HepG2 (cell line): ENCODE measurements at regions not wholly inside any gene's neighbourhood (a gene's known extent, or its start where the extent isn't known, plus 50 kb on each side); places are given as distances from the start of the nearest gene placed in this dataset.

Experiments
- ATAC-seq: fragments of 200-7000 bp; cut with Tn5 transposase; 3 replicates; pipeline ENCODE4 v1.9.1; 2020; ENCODE audit warnings: mild to moderate bottlenecking, moderate library complexity
- BruUV-seq: library from RNA; stranded (reverse); fragments of 400-500 nt; replicated peaks from 2 replicates; lab custom pipeline; 2021; lab: Mats Ljungman, UMichigan
- CTCF ChIA-PET: fragments of 300-600 bp; formaldehyde crosslinking; extraction: SDS; loops from one replicate; lab custom pipeline; 2021; ENCODE audit warnings: low total read pairs, inconsistent platforms, low intra/inter-chr PET ratio; lab: Yijun Ruan, JAX
- POLR2A ChIA-PET: fragments of 350-600 bp; sonication (Branson Sonifier 250); formaldehyde crosslinking; loops from one replicate; lab custom pipeline; 2020; ENCODE audit warnings: antibody characterized with exemption, inconsistent platforms; lab: Yijun Ruan, JAX
- DNase-seq: peaks from one replicate; pipeline ENCODE4 v3.0.0-alpha.2; 2015; ENCODE audit warnings: low spot score
- FAIRE-seq: peaks from 3 replicates; lab custom pipeline; 2011; peaks lifted over from hg19 to GRCh38; lab: Jason Lieb, UNC
- H2AFZ ChIP-seq: one replicate; pipeline ENCODE4 v1.6.1; 2011; ENCODE audit warnings: low read length, inconsistent platforms
- H3K27ac ChIP-seq: fragments of 300-600 bp; 3 replicates; pipeline ENCODE4 v1.8.0; 2011; ENCODE audit warnings: mixed run types, mild to moderate bottlenecking, mixed read lengths, low read length, inconsistent platforms; ENCODE audit not compliant: insufficient read depth; ENCODE audit errors: extremely low read length
- H3K27me3 ChIP-seq, 2 experiments: fragments of 200-600 bp in 1 of 2; 2 replicates in 1 of 2; 3 replicates in 1 of 2; pipeline versions ENCODE4 v1.6.0 to v1.8.0; 2011; ENCODE audit warnings: low read length in 2 of 2, mild to moderate bottlenecking in 2 of 2, moderate library complexity in 2 of 2, inconsistent platforms in 1 of 2; ENCODE audit not compliant: insufficient read depth in 2 of 2, control insufficient read depth in 1 of 2
- H3K36me3 ChIP-seq, 2 experiments: fragments of 200-600 bp in 1 of 2; replicated peaks in 1 of 2; 2 replicates in 1 of 2; 3 replicates in 1 of 2; pipeline versions ENCODE4 v1.5.1 to v1.8.0; 2011; ENCODE audit warnings: low read length in 2 of 2, inconsistent platforms in 1 of 2; ENCODE audit not compliant: insufficient read depth in 2 of 2, control insufficient read depth in 1 of 2
- H3K4me1 ChIP-seq: 2 replicates; pipeline ENCODE4 v1.5.1; 2012; ENCODE audit warnings: low read length, inconsistent platforms; ENCODE audit not compliant: insufficient read depth
- H3K4me2 ChIP-seq: 2 replicates; pipeline ENCODE4 v1.6.0; 2011; ENCODE audit warnings: low read depth, low read length, inconsistent platforms
- H3K4me3 ChIP-seq, 3 experiments: fragments of 200-600 bp in 1 of 3; sonication (generic), shearing (Covaris generic) in 1 of 3; replicated peaks in 1 of 3; 2 replicates each; pipeline ENCODE4 v1.5.1; 2011 to 2016; ENCODE audit warnings: low read length in 3 of 3, inconsistent platforms in 2 of 3, low read depth in 2 of 3, mild to moderate bottlenecking in 2 of 3, control low read depth in 1 of 3, mixed read lengths in 1 of 3; ENCODE audit not compliant: insufficient read depth in 1 of 3
- H3K79me2 ChIP-seq: one replicate; pipeline ENCODE4 v1.6.1; 2011; ENCODE audit warnings: low read length, inconsistent platforms; ENCODE audit not compliant: insufficient read depth
- H3K9ac ChIP-seq: 2 replicates; pipeline ENCODE4 v1.6.0; 2011; ENCODE audit warnings: mild to moderate bottlenecking, low read depth, low read length, inconsistent platforms; ENCODE audit not compliant: insufficient read depth
- H3K9me3 ChIP-seq: 2 replicates; pipeline ENCODE4 v1.5.1; 2012; ENCODE audit warnings: mild to moderate bottlenecking, low read length
- H4K20me1 ChIP-seq: 2 replicates; pipeline ENCODE4 v1.6.0; 2011; ENCODE audit warnings: inconsistent platforms, mild to moderate bottlenecking, low read length, moderate library complexity; ENCODE audit not compliant: insufficient read depth
- CREB1 ChIP-seq, 2 experiments: fragments of 450-650 bp in 1 of 2; IDR thresholded peaks; 2 replicates each; pipeline ENCODE4 v1.6.1; 2016 to 2017; ENCODE audit warnings: control low read depth in 1 of 2, mild to moderate bottlenecking in 1 of 2, missing compliant biosample characterization in 1 of 2, missing genetic modification characterization in 1 of 2
- DMTF1 ChIP-seq: sonication (generic); formaldehyde crosslinking; IDR thresholded peaks from 2 replicates; pipeline ENCODE4 v1.4.0; 2020; ENCODE audit warnings: mild to moderate bottlenecking, missing genetic modification reagents
- KAT7 ChIP-seq: IDR thresholded peaks from 2 replicates; pipeline ENCODE4 v1.6.1; 2018; ENCODE audit warnings: borderline replicate concordance, missing compliant biosample characterization
- RXRA ChIP-seq: sonication (generic); formaldehyde crosslinking; IDR thresholded peaks from 2 replicates; pipeline ENCODE4 v1.5.1; 2020; ENCODE audit warnings: missing genetic modification reagents
- TOPORS ChIP-seq: sonication (generic); formaldehyde crosslinking; IDR thresholded peaks from 2 replicates; pipeline ENCODE4 v1.8.0; 2023; ENCODE audit warnings: mild to moderate bottlenecking, missing genetic modification reagents
- ZBTB2 ChIP-seq: sonication (generic); formaldehyde crosslinking; IDR thresholded peaks from 2 replicates; pipeline ENCODE4 v1.8.0; 2022; ENCODE audit warnings: low read depth, missing genetic modification reagents
- ZNF205 ChIP-seq: IDR thresholded peaks from 2 replicates; pipeline ENCODE4 v1.6.1; 2018; ENCODE audit warnings: missing biosample characterization, missing genetic modification reagents
- ZNF256 ChIP-seq: sonication (generic); formaldehyde crosslinking; conservative IDR thresholded peaks from 2 replicates; pipeline ENCODE4 v1.4.0; 2020; ENCODE audit warnings: missing genetic modification reagents
- ZNF570 ChIP-seq: sonication (generic); formaldehyde crosslinking; IDR thresholded peaks from 2 replicates; pipeline ENCODE4 v1.4.0; 2020; ENCODE audit warnings: mild to moderate bottlenecking, missing genetic modification reagents, borderline replicate concordance
- ZNF83 ChIP-seq: sonication (generic); formaldehyde crosslinking; IDR thresholded peaks from 2 replicates; pipeline ENCODE4 v1.4.0; 2020; ENCODE audit warnings: missing genetic modification reagents, mild to moderate bottlenecking, borderline replicate concordance
- in situ Hi-C: cut with HindIII; loops from 2 replicates; pipeline ENCODE4 v1.10.0; 2017; ENCODE audit warnings: low pct_unique_long_range_greater_than_20kb; ENCODE audit not compliant: extremely low pct_ligation_motif_present
- intact Hi-C: fragments of 100-400 bp; cut with micrococcal nuclease; formaldehyde crosslinking; loops from one replicate; pipeline ENCODE4 v1.10.0; 2022; ENCODE audit not compliant: unreplicated experiment

GRCh38 chr1:82452096-82452495 lies 651.4 kb downstream of the ADGRL2 start:
- BruUV-seq: no TSS peak
- POLR2A ChIA-PET: no interaction called here
- Histone ChIP-seq H3K79me2 (no peaks in the 10 kb centered on the region), H3K4me3 (no peak overlapping the region), H3K27me3 (no peaks in the 10 kb centered on the region), H3K27ac (no peak overlapping the region), H2AFZ (no peak overlapping the region), H3K36me3 (no peaks in the 10 kb centered on the region), H3K4me2 (no peak overlapping the region), H3K9me3 (peaks cover 77% of the 10 kb centered on the region), H3K4me1 (no peaks in the 10 kb centered on the region), H3K9ac (no peak overlapping the region), H4K20me1 (no peaks in the 10 kb centered on the region)
- no peak for FAIRE-seq
- CTCF ChIA-PET: no interaction called here
- intact Hi-C loops (no loop called here), in situ Hi-C loops (no loop called here)
- no peak for ATAC-seq
- DNase-seq: no peak
- TF ChIP-seq ZNF570 (CRISPR knock-in tag): no peak
- no peak for TF ChIP-seq ZNF83 (CRISPR knock-in tag)
- no peak for TF ChIP-seq KAT7 (CRISPR knock-in tag)
- TF ChIP-seq TOPORS (CRISPR knock-in tag): no peak
- no peak for TF ChIP-seq DMTF1 (CRISPR knock-in tag)
- no peak for TF ChIP-seq RXRA (CRISPR knock-in tag)
- TF ChIP-seq ZBTB2 (CRISPR knock-in tag): no peak
- TF ChIP-seq CREB1 (IDR thresholded peaks at IDR 0.05): no peak
- TF ChIP-seq CREB1 (CRISPR knock-in tag; IDR thresholded peaks at IDR 0.05): no peak
- TF ChIP-seq ZNF205 (CRISPR knock-in tag): no peak
- no peak for TF ChIP-seq ZNF256
